ENCODE measurements at regions not wholly inside any gene's neighbourhood (a gene's known extent, or its start where the extent isn't known, plus 50 kb on each side); places are given as distances from the start of the nearest gene placed in this dataset.

GRCh38 chr14:98226411-98226810, 1045.6 kb downstream of the BCL11B start:
- Histone ChIP-seq H3K9me3 (ENCODE audit: insufficient read depth, low read length) (no peaks in the 10 kb centered on the region), H3K4me3 (ENCODE audit: insufficient read length, low read depth) (no peak overlapping the region), H3K9ac (ENCODE audit: insufficient read length, low read depth) (no peak overlapping the region), H3K36me3 (ENCODE audit: insufficient read depth, insufficient read length, low read length) (no peaks in the 10 kb centered on the region), H3K4me1 (ENCODE audit: insufficient read depth, insufficient read length) (no peaks in the 10 kb centered on the region), H3K27me3 (ENCODE audit: insufficient read depth, insufficient read length) (no peaks in the 10 kb centered on the region)
- TF ChIP-seq ZNF274 (IDR thresholded peaks at IDR 0.05; ENCODE audit: low read depth, low read length) (no peak), YY1 (IDR thresholded peaks at IDR 0.05; ENCODE audit: insufficient read depth, insufficient read length) (no peak), SUZ12 (IDR thresholded peaks at IDR 0.05; ENCODE audit: extremely low read depth, insufficient read depth, insufficient read length) (no peak)
- no peak for DNase-seq (ENCODE audit: low read depth, low spot score)

GRCh38 chr14:98227000-98227726, 1044.8 kb downstream of the BCL11B start:
- H3K4me3 ChIP-seq (ENCODE audit: insufficient read length, low read depth) = no peak overlapping the region
- no peak overlapping the region for H3K9ac ChIP-seq (ENCODE audit: insufficient read length, low read depth)
- H3K36me3 ChIP-seq (ENCODE audit: insufficient read depth, insufficient read length, low read length) = no peaks in the 10 kb centered on the region
- no peaks in the 10 kb centered on the region for H3K27me3 ChIP-seq (ENCODE audit: insufficient read depth, insufficient read length)
- no peak for TF ChIP-seq YY1 (IDR thresholded peaks at IDR 0.05; ENCODE audit: insufficient read depth, insufficient read length)
- TF ChIP-seq ZNF274 (IDR thresholded peaks at IDR 0.05; ENCODE audit: low read depth, low read length) = no peak
- no peak for TF ChIP-seq SUZ12 (IDR thresholded peaks at IDR 0.05; ENCODE audit: extremely low read depth, insufficient read depth, insufficient read length)
- no peaks in the 10 kb centered on the region for H3K4me1 ChIP-seq (ENCODE audit: insufficient read depth, insufficient read length)
- no peak for DNase-seq (ENCODE audit: low read depth, low spot score)
- no peaks in the 10 kb centered on the region for H3K9me3 ChIP-seq (ENCODE audit: insufficient read depth, low read length)

GRCh38 chr14:98227727-98228111, 1044.3 kb downstream of the BCL11B start:
- Histone ChIP-seq H3K4me1 (ENCODE audit: insufficient read depth, insufficient read length) (no peaks in the 10 kb centered on the region), H3K9ac (ENCODE audit: insufficient read length, low read depth) (no peak overlapping the region), H3K4me3 (ENCODE audit: insufficient read length, low read depth) (no peak overlapping the region), H3K36me3 (ENCODE audit: insufficient read depth, insufficient read length, low read length) (no peaks in the 10 kb centered on the region), H3K9me3 (ENCODE audit: insufficient read depth, low read length) (no peaks in the 10 kb centered on the region), H3K27me3 (ENCODE audit: insufficient read depth, insufficient read length) (no peaks in the 10 kb centered on the region)
- TF ChIP-seq YY1 (IDR thresholded peaks at IDR 0.05; ENCODE audit: insufficient read depth, insufficient read length) = no peak
- no peak for TF ChIP-seq ZNF274 (IDR thresholded peaks at IDR 0.05; ENCODE audit: low read depth, low read length)
- TF ChIP-seq SUZ12 (IDR thresholded peaks at IDR 0.05; ENCODE audit: extremely low read depth, insufficient read depth, insufficient read length) = no peak
- no peak for DNase-seq (ENCODE audit: low read depth, low spot score)

DNA sequence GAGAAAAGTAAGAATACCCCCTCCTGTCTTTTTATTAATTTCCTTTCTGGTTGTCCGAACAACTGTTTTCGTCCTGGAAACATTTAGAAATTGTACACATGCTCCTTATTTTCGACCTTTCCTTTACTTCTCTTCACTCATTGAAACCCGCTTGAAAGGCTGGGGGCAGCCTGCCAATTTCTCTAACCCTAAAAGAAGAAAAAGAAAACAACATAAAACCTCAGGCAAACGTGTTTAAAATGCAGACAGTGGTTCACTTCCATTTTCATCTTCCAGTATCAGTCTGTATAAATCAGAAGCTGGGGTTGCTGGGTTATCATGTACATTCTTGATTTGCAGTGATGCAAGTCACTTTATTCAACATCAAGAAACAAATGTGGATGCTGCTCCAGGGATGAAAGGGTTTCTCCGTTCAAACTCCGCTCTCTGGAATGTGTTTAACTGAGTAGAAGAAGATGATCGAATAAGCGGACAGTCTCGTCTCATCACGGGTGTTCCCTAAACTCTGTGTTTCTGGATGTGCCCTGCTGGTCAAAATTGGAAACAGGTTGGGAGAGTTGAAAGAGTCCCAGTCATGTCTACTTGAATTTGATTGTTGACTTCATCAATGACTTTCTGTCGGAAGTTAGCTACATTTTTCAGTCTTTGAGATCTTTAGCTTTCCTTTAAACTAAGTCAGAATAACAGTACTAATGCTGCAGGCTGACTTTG, 1042.2 kb downstream of the BCL11B start:
- Histone ChIP-seq H3K4me3 (ENCODE audit: insufficient read length, low read depth) (no peak overlapping the region), H3K27me3 (ENCODE audit: insufficient read depth, insufficient read length) (no peaks in the 10 kb centered on the region), H3K9ac (ENCODE audit: insufficient read length, low read depth) (no peak overlapping the region), H3K36me3 (ENCODE audit: insufficient read depth, insufficient read length, low read length) (no peaks in the 10 kb centered on the region), H3K9me3 (ENCODE audit: insufficient read depth, low read length) (no peaks in the 10 kb centered on the region), H3K4me1 (ENCODE audit: insufficient read depth, insufficient read length) (no peaks in the 10 kb centered on the region)
- TF ChIP-seq ZNF274 (IDR thresholded peaks at IDR 0.05; ENCODE audit: low read depth, low read length) = no peak
- TF ChIP-seq YY1 (IDR thresholded peaks at IDR 0.05; ENCODE audit: insufficient read depth, insufficient read length) = no peak
- no peak for TF ChIP-seq SUZ12 (IDR thresholded peaks at IDR 0.05; ENCODE audit: extremely low read depth, insufficient read depth, insufficient read length)
- DNase-seq (ENCODE audit: low read depth, low spot score) = no peak

- Histone ChIP-seq H3K27me3 (ENCODE audit: insufficient read depth, insufficient read length) (no peaks in the 10 kb centered on the region), H3K9ac (ENCODE audit: insufficient read length, low read depth) (no peak overlapping the region), H3K9me3 (ENCODE audit: insufficient read depth, low read length) (no peaks in the 10 kb centered on the region), H3K36me3 (ENCODE audit: insufficient read depth, insufficient read length, low read length) (no peaks in the 10 kb centered on the region), H3K4me3 (ENCODE audit: insufficient read length, low read depth) (no peak overlapping the region), H3K4me1 (ENCODE audit: insufficient read depth, insufficient read length) (no peaks in the 10 kb centered on the region)
- TF ChIP-seq ZNF274 (IDR thresholded peaks at IDR 0.05; ENCODE audit: low read depth, low read length) (no peak), SUZ12 (IDR thresholded peaks at IDR 0.05; ENCODE audit: extremely low read depth, insufficient read depth, insufficient read length) (no peak), YY1 (IDR thresholded peaks at IDR 0.05; ENCODE audit: insufficient read depth, insufficient read length) (no peak)
- DNase-seq (ENCODE audit: low read depth, low spot score) = no peak
These were observed 1041.6 kb downstream of the BCL11B start for GRCh38 chr14:98230411-98230810.

DNA sequence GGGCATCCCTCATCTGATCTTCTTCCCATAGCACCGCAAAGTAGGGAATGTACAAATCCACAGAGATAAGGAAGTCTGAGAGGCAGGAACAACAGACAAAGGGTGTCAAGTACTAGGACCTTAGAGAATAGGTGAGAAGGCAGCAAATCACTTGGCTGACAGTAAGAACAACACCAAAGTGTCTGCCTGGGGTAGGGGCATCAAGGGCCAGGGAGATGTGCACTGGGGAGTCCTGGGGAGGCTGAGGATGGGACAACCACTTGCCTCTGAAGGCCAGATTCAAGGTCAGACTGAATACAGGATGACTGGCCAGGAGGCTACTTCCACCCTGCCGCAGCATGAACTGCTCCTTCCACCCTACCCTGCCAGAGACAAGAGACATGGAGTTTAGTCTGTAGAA, 1040.8 kb downstream of the BCL11B start:
- H3K27me3 ChIP-seq (ENCODE audit: insufficient read depth, insufficient read length) = no peaks in the 10 kb centered on the region
- TF ChIP-seq SUZ12 (IDR thresholded peaks at IDR 0.05; ENCODE audit: extremely low read depth, insufficient read depth, insufficient read length) = no peak
- TF ChIP-seq YY1 (IDR thresholded peaks at IDR 0.05; ENCODE audit: insufficient read depth, insufficient read length) = no peak
- TF ChIP-seq ZNF274 (IDR thresholded peaks at IDR 0.05; ENCODE audit: low read depth, low read length) = no peak
- no peak for DNase-seq (ENCODE audit: low read depth, low spot score)
- no peaks in the 10 kb centered on the region for H3K4me1 ChIP-seq (ENCODE audit: insufficient read depth, insufficient read length)
- no peak overlapping the region for H3K4me3 ChIP-seq (ENCODE audit: insufficient read length, low read depth)
- H3K36me3 ChIP-seq (ENCODE audit: insufficient read depth, insufficient read length, low read length) = no peaks in the 10 kb centered on the region
- H3K9me3 ChIP-seq (ENCODE audit: insufficient read depth, low read length) = no peaks in the 10 kb centered on the region
- no peak overlapping the region for H3K9ac ChIP-seq (ENCODE audit: insufficient read length, low read depth)

DNA sequence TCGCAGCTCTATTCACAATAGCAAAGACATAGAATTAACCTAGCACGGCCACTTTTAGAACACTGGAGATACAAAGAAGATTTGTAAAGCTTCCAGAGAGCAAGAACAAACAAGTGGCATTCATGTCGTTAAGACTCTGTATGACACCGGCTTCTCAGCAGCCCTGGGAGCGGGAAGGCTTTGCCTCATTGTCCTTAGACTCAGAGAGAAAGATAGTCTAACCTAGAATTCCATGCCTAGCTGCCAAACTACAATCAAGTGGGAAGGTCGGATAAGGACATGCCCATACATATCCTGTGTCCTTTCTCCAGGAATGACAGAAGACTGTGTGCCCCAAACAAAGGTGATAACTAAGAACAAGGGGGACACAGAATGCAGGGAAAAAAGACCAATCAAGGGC, 1038.3 kb downstream of the BCL11B start:
- H3K36me3 ChIP-seq (ENCODE audit: insufficient read depth, insufficient read length, low read length) = no peaks in the 10 kb centered on the region
- no peaks in the 10 kb centered on the region for H3K9me3 ChIP-seq (ENCODE audit: insufficient read depth, low read length)
- H3K4me1 ChIP-seq (ENCODE audit: insufficient read depth, insufficient read length) = no peaks in the 10 kb centered on the region
- TF ChIP-seq ZNF274 (IDR thresholded peaks at IDR 0.05; ENCODE audit: low read depth, low read length) (no peak), SUZ12 (IDR thresholded peaks at IDR 0.05; ENCODE audit: extremely low read depth, insufficient read depth, insufficient read length) (no peak), YY1 (IDR thresholded peaks at IDR 0.05; ENCODE audit: insufficient read depth, insufficient read length) (no peak)
- H3K4me3 ChIP-seq (ENCODE audit: insufficient read length, low read depth) = no peak overlapping the region
- no peaks in the 10 kb centered on the region for H3K27me3 ChIP-seq (ENCODE audit: insufficient read depth, insufficient read length)
- no peak overlapping the region for H3K9ac ChIP-seq (ENCODE audit: insufficient read length, low read depth)
- DNase-seq (ENCODE audit: low read depth, low spot score) = peak; percentile 13
